Astrocyte (in vitro differentiated cells and primary cell): ENCODE measurements at regions not wholly inside any gene's neighbourhood (a gene's known extent, or its start where the extent isn't known, plus 50 kb on each side); places are given as distances from the start of the nearest gene placed in this dataset.
A peak's percentile ranks its signal among the peaks of the same experiment; 100 is the strongest.

Source experiments
- DNase-seq: peaks from one replicate; pipeline ENCODE4 v3.0.0-alpha.2; 2010; ENCODE audit warnings: low read depth
- FAIRE-seq: peaks from 2 replicates; lab custom pipeline; 2011; peaks lifted over from hg19 to GRCh38; lab: Jason Lieb, UNC
- H2AFZ ChIP-seq: 2 replicates; pipeline ENCODE4 v1.6.0; 2012; ENCODE audit warnings: low read depth, low read length, inconsistent platforms
- H3K27ac ChIP-seq: 2 replicates; pipeline ENCODE4 v1.5.1; 2011; ENCODE audit warnings: low read depth, low read length, inconsistent platforms
- H3K27me3 ChIP-seq: 2 replicates; pipeline ENCODE4 v1.6.0; 2011; ENCODE audit warnings: low read length, inconsistent platforms; ENCODE audit not compliant: insufficient read depth
- H3K36me3 ChIP-seq: 2 replicates; pipeline ENCODE4 v1.5.1; 2011; ENCODE audit warnings: low read length, inconsistent platforms; ENCODE audit not compliant: insufficient read depth
- H3K4me1 ChIP-seq: 2 replicates; pipeline ENCODE4 v1.5.1; 2011; ENCODE audit warnings: low read length, inconsistent platforms; ENCODE audit not compliant: insufficient read depth
- H3K4me2 ChIP-seq: 2 replicates; pipeline ENCODE4 v1.6.0; 2012; ENCODE audit warnings: low read length, inconsistent platforms
- H3K4me3 ChIP-seq: 2 replicates; pipeline ENCODE4 v1.5.1; 2011; ENCODE audit warnings: low read depth, mild to moderate bottlenecking, low read length, inconsistent platforms; ENCODE audit not compliant: insufficient read depth
- H3K79me2 ChIP-seq: 2 replicates; pipeline ENCODE4 v1.6.0; 2012; ENCODE audit warnings: mild to moderate bottlenecking, low read length, inconsistent platforms; ENCODE audit not compliant: insufficient read depth
- H3K9ac ChIP-seq: 2 replicates; pipeline ENCODE4 v1.6.0; 2012; ENCODE audit warnings: mild to moderate bottlenecking, low read length, inconsistent platforms
- H3K9me3 ChIP-seq: 2 replicates; pipeline ENCODE4 v1.5.1; 2012; ENCODE audit warnings: low read depth, mild to moderate bottlenecking, low read length, inconsistent platforms; ENCODE audit not compliant: insufficient read depth
- H4K20me1 ChIP-seq: 2 replicates; pipeline ENCODE4 v1.6.0; 2012; ENCODE audit warnings: low read length, inconsistent platforms; ENCODE audit not compliant: insufficient read depth
- H3K27ac Mint-ChIP-seq: one replicate; pipeline ENCODE4 v1.8.0; 2021; ENCODE audit warnings: mild to moderate bottlenecking, mixed read lengths; ENCODE audit not compliant: unreplicated experiment
- H3K27me3 Mint-ChIP-seq: one replicate; pipeline ENCODE4 v1.8.0; 2021; ENCODE audit warnings: low read depth, mixed read lengths; ENCODE audit not compliant: unreplicated experiment
- H3K36me3 Mint-ChIP-seq: one replicate; pipeline ENCODE4 v1.8.0; 2021; ENCODE audit warnings: low read depth, mixed read lengths; ENCODE audit not compliant: unreplicated experiment
- H3K4me1 Mint-ChIP-seq: one replicate; pipeline ENCODE4 v1.8.0; 2021; ENCODE audit warnings: low read depth, mixed read lengths; ENCODE audit not compliant: unreplicated experiment
- H3K4me3 Mint-ChIP-seq: one replicate; pipeline ENCODE4 v1.8.0; 2021; ENCODE audit warnings: mild to moderate bottlenecking, moderate library complexity, mixed read lengths; ENCODE audit not compliant: unreplicated experiment
- H3K9me3 Mint-ChIP-seq: one replicate; pipeline ENCODE4 v1.8.0; 2021; ENCODE audit warnings: mild to moderate bottlenecking, mixed read lengths; ENCODE audit not compliant: unreplicated experiment
- CTCF ChIP-seq: IDR thresholded peaks from 2 replicates; pipeline ENCODE4 v1.5.1; 2011; ENCODE audit warnings: low read depth, mild to moderate bottlenecking, inconsistent platforms, low read length, moderate library complexity; ENCODE audit not compliant: insufficient read depth
- EZH2 ChIP-seq: IDR thresholded peaks from 2 replicates; pipeline ENCODE4 v1.6.1; 2012; ENCODE audit warnings: mild to moderate bottlenecking, low read length, inconsistent platforms; ENCODE audit not compliant: insufficient read depth

GRCh38 chr15:37819191-37819590 lies 115.2 kb upstream of the TMCO5A start:
- Histone ChIP-seq H3K4me1 (peaks cover 4% of the 10 kb centered on the region), H2AFZ (no peak overlapping the region), H4K20me1 (no peaks in the 10 kb centered on the region), H3K4me2 (no peak overlapping the region), H3K27ac (no peak overlapping the region), H3K36me3 (no peaks in the 10 kb centered on the region), H3K9ac (no peak overlapping the region), H3K27me3 (no peaks in the 10 kb centered on the region), H3K9me3 (no peaks in the 10 kb centered on the region), H3K4me3 (no peak overlapping the region), H3K79me2 (no peaks in the 10 kb centered on the region)
- Mint-ChIP-seq H3K27me3 (no peaks in the 10 kb centered on the region), H3K4me1 (peaks cover 14% of the 10 kb centered on the region), H3K4me3 (no peak overlapping the region), H3K9me3 (no peaks in the 10 kb centered on the region), H3K36me3 (no peaks in the 10 kb centered on the region), H3K27ac (no peak overlapping the region)
- FAIRE-seq (peak; percentile 39), DNase-seq (peak; percentile 59)
- TF ChIP-seq EZH2 (no peak), CTCF (no peak)

- Histone ChIP-seq H3K9ac (no peak overlapping the region), H3K79me2 (no peaks in the 10 kb centered on the region), H3K4me3 (no peak overlapping the region), H3K27ac (no peak overlapping the region), H3K4me2 (no peak overlapping the region), H3K36me3 (no peaks in the 10 kb centered on the region), H3K9me3 (no peaks in the 10 kb centered on the region), H2AFZ (no peak overlapping the region), H3K4me1 (peaks cover 15% of the 10 kb centered on the region), H4K20me1 (no peaks in the 10 kb centered on the region), H3K27me3 (no peaks in the 10 kb centered on the region)
- H3K9me3 Mint-ChIP-seq = no peaks in the 10 kb centered on the region
- FAIRE-seq (no peak), DNase-seq (no peak)
- H3K36me3 Mint-ChIP-seq = no peaks in the 10 kb centered on the region
- TF ChIP-seq EZH2 (no peak), CTCF (no peak)
- peaks cover 24% of the 10 kb centered on the region for H3K4me1 Mint-ChIP-seq
- H3K27me3 Mint-ChIP-seq = no peaks in the 10 kb centered on the region
- H3K27ac Mint-ChIP-seq = no peak overlapping the region
- no peak overlapping the region for H3K4me3 Mint-ChIP-seq
Observed at GRCh38 chr15:37820380-37821128, 113.9 kb upstream of the TMCO5A start.
